ENCODE measurements at regions not wholly inside any gene's neighbourhood (a gene's known extent, or its start where the extent isn't known, plus 50 kb on each side); places are given as distances from the start of the nearest gene placed in this dataset.

DNA sequence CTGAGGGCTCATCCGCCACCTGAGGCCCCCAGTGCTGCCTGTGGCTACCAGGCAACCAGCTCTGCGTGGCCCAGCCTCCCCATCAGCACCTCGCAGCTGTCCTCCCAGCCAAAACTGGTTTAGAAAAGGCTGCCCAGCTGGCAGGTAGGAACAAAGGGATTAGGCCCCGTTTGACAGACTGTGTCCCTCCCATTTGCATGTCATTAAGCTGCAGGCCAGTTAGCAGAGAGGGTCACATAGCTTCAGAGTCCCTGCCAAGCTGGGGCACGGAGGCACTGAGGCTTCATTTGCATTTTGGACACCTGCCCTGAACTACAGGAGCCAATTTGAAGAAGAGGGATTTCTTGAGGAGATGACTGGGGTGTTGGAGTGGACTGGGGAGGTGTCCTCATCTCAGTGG, 177.9 kb downstream of the TLE3 start:
- TF ChIP-seq GATA2 (IDR thresholded peaks at IDR 0.05; ENCODE audit: low read depth, low read length): no peak
- TF ChIP-seq GATA3 (IDR thresholded peaks at IDR 0.05; ENCODE audit: low read depth, low read length): no peak
